Mammary epithelial cell (primary cell): ENCODE measurements at regions not wholly inside any gene's neighbourhood (a gene's known extent, or its start where the extent isn't known, plus 50 kb on each side); places are given as distances from the start of the nearest gene placed in this dataset.

Source experiments
- EZH2 ChIP-seq: IDR thresholded peaks from 2 replicates; pipeline ENCODE4 v1.6.1; 2012; ENCODE audit warnings: low read length, inconsistent platforms, borderline replicate concordance
- TF ChIP-seq, protein P1 (sequence below), 2 donors: IDR thresholded peaks in 1 of 2; conservative IDR thresholded peaks in 1 of 2; 2 replicates each; pipeline ENCODE4 v1.5.1; 2011 to 2012; ENCODE audit warnings: inconsistent platforms in 2 of 2, low read length in 2 of 2, mild to moderate bottlenecking in 2 of 2, control low read depth in 1 of 2, low read depth in 1 of 2; ENCODE audit not compliant: insufficient read depth in 1 of 2; ENCODE audit errors: extremely low read depth in 1 of 2

DNA sequence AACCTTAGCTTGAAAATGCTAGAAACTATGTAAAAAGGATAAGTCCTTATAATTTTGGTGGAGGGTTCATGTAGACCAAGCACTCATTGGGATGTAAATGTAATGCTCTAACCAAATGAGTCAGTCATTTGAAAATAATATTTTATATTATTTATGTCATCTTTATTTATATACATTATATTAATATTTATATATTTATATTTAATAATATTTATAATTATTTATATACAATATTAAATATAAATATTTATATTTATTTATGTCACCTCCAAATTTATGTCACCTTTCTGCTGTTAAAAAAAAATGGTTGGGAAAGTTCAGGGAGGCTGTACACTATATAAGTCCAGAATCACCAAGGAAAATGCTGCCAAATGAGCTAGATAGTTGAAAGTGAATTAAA lies 254.3 kb downstream of the FIGN start:
- no peak for TF ChIP-seq EZH2
- TF ChIP-seq, protein P1, sequence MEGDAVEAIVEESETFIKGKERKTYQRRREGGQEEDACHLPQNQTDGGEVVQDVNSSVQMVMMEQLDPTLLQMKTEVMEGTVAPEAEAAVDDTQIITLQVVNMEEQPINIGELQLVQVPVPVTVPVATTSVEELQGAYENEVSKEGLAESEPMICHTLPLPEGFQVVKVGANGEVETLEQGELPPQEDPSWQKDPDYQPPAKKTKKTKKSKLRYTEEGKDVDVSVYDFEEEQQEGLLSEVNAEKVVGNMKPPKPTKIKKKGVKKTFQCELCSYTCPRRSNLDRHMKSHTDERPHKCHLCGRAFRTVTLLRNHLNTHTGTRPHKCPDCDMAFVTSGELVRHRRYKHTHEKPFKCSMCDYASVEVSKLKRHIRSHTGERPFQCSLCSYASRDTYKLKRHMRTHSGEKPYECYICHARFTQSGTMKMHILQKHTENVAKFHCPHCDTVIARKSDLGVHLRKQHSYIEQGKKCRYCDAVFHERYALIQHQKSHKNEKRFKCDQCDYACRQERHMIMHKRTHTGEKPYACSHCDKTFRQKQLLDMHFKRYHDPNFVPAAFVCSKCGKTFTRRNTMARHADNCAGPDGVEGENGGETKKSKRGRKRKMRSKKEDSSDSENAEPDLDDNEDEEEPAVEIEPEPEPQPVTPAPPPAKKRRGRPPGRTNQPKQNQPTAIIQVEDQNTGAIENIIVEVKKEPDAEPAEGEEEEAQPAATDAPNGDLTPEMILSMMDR (conservative IDR thresholded peaks at IDR 0.05 in 1 of 2, IDR thresholded peaks at IDR 0.05 in 1 of 2; ENCODE audit: extremely low read depth in 1 of 2, insufficient read depth in 1 of 2, low read depth in 1 of 2, low read length in 2 of 2): no peak
